SK-N-SH (cell line): ENCODE measurements at regions not wholly inside any gene's neighbourhood (a gene's known extent, or its start where the extent isn't known, plus 50 kb on each side); places are given as distances from the start of the nearest gene placed in this dataset.

Source experiments
- EZH2phosphoT487 ChIP-seq: fragments of 200-600 bp; sonication (generic); IDR thresholded peaks from 2 replicates; pipeline ENCODE4 v1.6.1; 2017; ENCODE audit warnings: low read depth, mixed run types, mild to moderate bottlenecking, antibody characterized with exemption, moderate library complexity, borderline replicate concordance
- FOXJ3 ChIP-seq: sonication (generic); formaldehyde crosslinking; IDR thresholded peaks from 2 replicates; pipeline ENCODE4 v1.5.1; 2020; ENCODE audit warnings: mild to moderate bottlenecking, missing genetic modification reagents
- NFIC ChIP-seq: IDR thresholded peaks from 2 replicates; pipeline ENCODE4 v1.4.0; 2012; ENCODE audit warnings: borderline replicate concordance
- TAF1 ChIP-seq: IDR thresholded peaks from 2 replicates; pipeline ENCODE4 v1.6.1; 2012; ENCODE audit warnings: low read depth, mild to moderate bottlenecking, low read length, moderate library complexity, borderline replicate concordance
- TF ChIP-seq, protein P1 (sequence below): fragments of 200-600 bp; sonication (generic); IDR thresholded peaks from 2 replicates; pipeline ENCODE4 v1.6.1; 2017; ENCODE audit warnings: antibody characterized with exemption, mild to moderate bottlenecking, moderate library complexity
- TF ChIP-seq, protein P2 (sequence below): IDR thresholded peaks from 2 replicates; pipeline ENCODE4 v1.4.0; 2012; ENCODE audit warnings: low read depth

DNA sequence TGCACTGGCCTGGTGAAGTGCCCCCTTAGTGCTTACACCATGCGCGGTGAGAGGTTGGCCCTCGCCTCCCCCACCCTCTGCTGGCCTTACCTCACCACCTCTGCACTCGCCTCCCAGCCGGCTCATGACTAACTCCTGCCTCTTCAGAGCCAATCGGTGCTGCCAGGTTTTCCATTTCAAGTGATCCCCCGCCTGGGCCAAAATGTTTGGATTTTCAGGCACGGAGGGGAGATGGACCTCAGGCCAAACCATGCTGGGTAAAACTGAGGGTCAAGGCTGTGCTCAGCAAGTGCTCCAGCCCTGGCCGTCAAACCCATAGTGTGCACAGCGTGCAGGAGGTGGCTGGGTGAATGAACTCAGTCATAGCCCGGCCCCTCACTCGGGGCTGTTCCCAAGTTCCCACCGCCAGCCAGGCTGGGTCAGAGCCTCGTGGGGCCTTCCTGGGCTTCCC lies 175.4 kb downstream of the SEC14L1 start:
- TF ChIP-seq, protein P1, sequence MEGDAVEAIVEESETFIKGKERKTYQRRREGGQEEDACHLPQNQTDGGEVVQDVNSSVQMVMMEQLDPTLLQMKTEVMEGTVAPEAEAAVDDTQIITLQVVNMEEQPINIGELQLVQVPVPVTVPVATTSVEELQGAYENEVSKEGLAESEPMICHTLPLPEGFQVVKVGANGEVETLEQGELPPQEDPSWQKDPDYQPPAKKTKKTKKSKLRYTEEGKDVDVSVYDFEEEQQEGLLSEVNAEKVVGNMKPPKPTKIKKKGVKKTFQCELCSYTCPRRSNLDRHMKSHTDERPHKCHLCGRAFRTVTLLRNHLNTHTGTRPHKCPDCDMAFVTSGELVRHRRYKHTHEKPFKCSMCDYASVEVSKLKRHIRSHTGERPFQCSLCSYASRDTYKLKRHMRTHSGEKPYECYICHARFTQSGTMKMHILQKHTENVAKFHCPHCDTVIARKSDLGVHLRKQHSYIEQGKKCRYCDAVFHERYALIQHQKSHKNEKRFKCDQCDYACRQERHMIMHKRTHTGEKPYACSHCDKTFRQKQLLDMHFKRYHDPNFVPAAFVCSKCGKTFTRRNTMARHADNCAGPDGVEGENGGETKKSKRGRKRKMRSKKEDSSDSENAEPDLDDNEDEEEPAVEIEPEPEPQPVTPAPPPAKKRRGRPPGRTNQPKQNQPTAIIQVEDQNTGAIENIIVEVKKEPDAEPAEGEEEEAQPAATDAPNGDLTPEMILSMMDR: no peak
- TF ChIP-seq TAF1 (no peak), FOXJ3 (CRISPR knock-in tag) (no peak), EZH2phosphoT487 (no peak), NFIC (peak; percentile 75)
- TF ChIP-seq, protein P2, sequence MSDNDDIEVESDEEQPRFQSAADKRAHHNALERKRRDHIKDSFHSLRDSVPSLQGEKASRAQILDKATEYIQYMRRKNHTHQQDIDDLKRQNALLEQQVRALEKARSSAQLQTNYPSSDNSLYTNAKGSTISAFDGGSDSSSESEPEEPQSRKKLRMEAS: peak; percentile 65; the same call in 1 of the 2 replicates
